Astrocyte (in vitro differentiated cells and primary cell): ENCODE measurements at regions not wholly inside any gene's neighbourhood (a gene's known extent, or its start where the extent isn't known, plus 50 kb on each side); places are given as distances from the start of the nearest gene placed in this dataset.

Source experiments
- DNase-seq: peaks from one replicate; pipeline ENCODE4 v3.0.0-alpha.2; 2010; ENCODE audit warnings: low read depth
- FAIRE-seq: peaks from 2 replicates; lab custom pipeline; 2011; peaks lifted over from hg19 to GRCh38; lab: Jason Lieb, UNC
- H2AFZ ChIP-seq: 2 replicates; pipeline ENCODE4 v1.6.0; 2012; ENCODE audit warnings: low read depth, low read length, inconsistent platforms
- H3K27ac ChIP-seq: 2 replicates; pipeline ENCODE4 v1.5.1; 2011; ENCODE audit warnings: low read depth, low read length, inconsistent platforms
- H3K27me3 ChIP-seq: 2 replicates; pipeline ENCODE4 v1.6.0; 2011; ENCODE audit warnings: low read length, inconsistent platforms; ENCODE audit not compliant: insufficient read depth
- H3K36me3 ChIP-seq: 2 replicates; pipeline ENCODE4 v1.5.1; 2011; ENCODE audit warnings: low read length, inconsistent platforms; ENCODE audit not compliant: insufficient read depth
- H3K4me1 ChIP-seq: 2 replicates; pipeline ENCODE4 v1.5.1; 2011; ENCODE audit warnings: low read length, inconsistent platforms; ENCODE audit not compliant: insufficient read depth
- H3K4me2 ChIP-seq: 2 replicates; pipeline ENCODE4 v1.6.0; 2012; ENCODE audit warnings: low read length, inconsistent platforms
- H3K4me3 ChIP-seq: 2 replicates; pipeline ENCODE4 v1.5.1; 2011; ENCODE audit warnings: low read depth, mild to moderate bottlenecking, low read length, inconsistent platforms; ENCODE audit not compliant: insufficient read depth
- H3K79me2 ChIP-seq: 2 replicates; pipeline ENCODE4 v1.6.0; 2012; ENCODE audit warnings: mild to moderate bottlenecking, low read length, inconsistent platforms; ENCODE audit not compliant: insufficient read depth
- H3K9ac ChIP-seq: 2 replicates; pipeline ENCODE4 v1.6.0; 2012; ENCODE audit warnings: mild to moderate bottlenecking, low read length, inconsistent platforms
- H3K9me3 ChIP-seq: 2 replicates; pipeline ENCODE4 v1.5.1; 2012; ENCODE audit warnings: low read depth, mild to moderate bottlenecking, low read length, inconsistent platforms; ENCODE audit not compliant: insufficient read depth
- H4K20me1 ChIP-seq: 2 replicates; pipeline ENCODE4 v1.6.0; 2012; ENCODE audit warnings: low read length, inconsistent platforms; ENCODE audit not compliant: insufficient read depth
- H3K27ac Mint-ChIP-seq: one replicate; pipeline ENCODE4 v1.8.0; 2021; ENCODE audit warnings: mild to moderate bottlenecking, mixed read lengths; ENCODE audit not compliant: unreplicated experiment
- H3K27me3 Mint-ChIP-seq: one replicate; pipeline ENCODE4 v1.8.0; 2021; ENCODE audit warnings: low read depth, mixed read lengths; ENCODE audit not compliant: unreplicated experiment
- H3K36me3 Mint-ChIP-seq: one replicate; pipeline ENCODE4 v1.8.0; 2021; ENCODE audit warnings: low read depth, mixed read lengths; ENCODE audit not compliant: unreplicated experiment
- H3K4me1 Mint-ChIP-seq: one replicate; pipeline ENCODE4 v1.8.0; 2021; ENCODE audit warnings: low read depth, mixed read lengths; ENCODE audit not compliant: unreplicated experiment
- H3K4me3 Mint-ChIP-seq: one replicate; pipeline ENCODE4 v1.8.0; 2021; ENCODE audit warnings: mild to moderate bottlenecking, moderate library complexity, mixed read lengths; ENCODE audit not compliant: unreplicated experiment
- H3K9me3 Mint-ChIP-seq: one replicate; pipeline ENCODE4 v1.8.0; 2021; ENCODE audit warnings: mild to moderate bottlenecking, mixed read lengths; ENCODE audit not compliant: unreplicated experiment
- EZH2 ChIP-seq: IDR thresholded peaks from 2 replicates; pipeline ENCODE4 v1.6.1; 2012; ENCODE audit warnings: mild to moderate bottlenecking, low read length, inconsistent platforms; ENCODE audit not compliant: insufficient read depth
- TF ChIP-seq, protein P1 (sequence below): IDR thresholded peaks from 2 replicates; pipeline ENCODE4 v1.5.1; 2011; ENCODE audit warnings: low read depth, mild to moderate bottlenecking, inconsistent platforms, low read length, moderate library complexity; ENCODE audit not compliant: insufficient read depth

DNA sequence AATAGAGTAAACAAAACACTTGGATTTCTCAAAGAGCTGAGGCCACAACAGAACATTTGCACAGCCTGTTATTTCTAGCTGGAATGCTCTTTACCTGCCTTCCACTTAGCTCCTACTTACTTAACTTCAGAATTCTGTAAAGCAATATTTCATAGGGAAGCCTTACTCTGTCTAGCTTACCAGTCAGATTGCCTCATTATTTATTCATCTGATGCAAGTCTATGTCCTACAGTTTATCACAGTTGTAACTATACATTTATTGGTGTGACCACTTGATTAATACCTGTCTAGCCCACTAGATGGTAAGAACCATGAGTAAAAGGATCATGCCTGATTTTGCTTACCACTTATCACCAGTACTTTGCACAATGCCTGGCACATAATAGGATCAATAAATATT, 56.1 kb upstream of the ME3 start:
- H3K4me1 ChIP-seq = peaks cover 5% of the 10 kb centered on the region

DNA sequence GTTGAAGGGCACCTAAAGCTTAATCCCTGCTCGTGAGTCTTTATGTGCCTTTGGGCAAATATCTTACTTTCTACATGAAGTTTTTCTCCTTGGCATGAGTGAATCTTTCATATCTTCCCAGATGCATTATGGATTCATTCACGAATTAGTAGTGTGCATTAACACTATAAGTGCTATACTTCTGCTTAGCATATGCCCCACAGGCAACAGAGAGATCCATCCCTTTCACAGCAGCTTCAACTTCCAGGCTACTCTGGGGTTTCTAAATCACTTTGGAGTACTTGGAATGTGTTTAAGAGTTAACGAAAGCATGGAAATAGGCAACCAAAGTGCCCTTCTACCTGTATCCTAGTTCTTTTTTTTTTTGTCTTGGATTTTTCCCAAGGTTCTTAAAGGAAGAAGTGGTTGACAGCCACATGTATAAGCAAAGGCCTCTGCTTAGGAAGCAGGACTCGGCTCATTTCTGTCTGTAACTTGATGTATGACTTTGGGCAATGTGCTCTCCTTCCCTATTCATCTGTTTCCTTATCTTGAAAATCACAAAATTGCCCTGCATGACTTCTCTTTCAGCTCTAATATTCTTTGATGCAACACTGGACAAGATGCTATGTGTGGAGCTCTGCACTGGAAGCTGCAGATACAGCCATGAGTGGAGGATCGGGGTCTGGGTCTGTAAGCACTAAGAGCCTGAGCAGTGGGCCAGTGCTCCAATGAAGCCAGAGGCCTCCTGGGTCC, 54.5 kb upstream of the ME3 start:
- no peaks in the 10 kb centered on the region for H3K36me3 Mint-ChIP-seq
- peak overlapping the region; percentile 22 for H3K27ac Mint-ChIP-seq

More for the DNA sequence above, 56.1 kb upstream of the ME3 start:
- H3K4me3 ChIP-seq = no peak overlapping the region
- H3K9me3 ChIP-seq = no peaks in the 10 kb centered on the region
- H3K4me2 ChIP-seq = no peak overlapping the region
- no peaks in the 10 kb centered on the region for H3K36me3 ChIP-seq
- H3K79me2 ChIP-seq = no peaks in the 10 kb centered on the region
- DNase-seq (no peak), FAIRE-seq (no peak)
- H3K36me3 Mint-ChIP-seq = no peaks in the 10 kb centered on the region
- no peak overlapping the region for H3K9ac ChIP-seq
- no peak overlapping the region for H3K27ac ChIP-seq
- H2AFZ ChIP-seq = no peak overlapping the region
- no peaks in the 10 kb centered on the region for H3K27me3 Mint-ChIP-seq
- H4K20me1 ChIP-seq = no peaks in the 10 kb centered on the region
- no peak for TF ChIP-seq EZH2
- TF ChIP-seq, protein P1, sequence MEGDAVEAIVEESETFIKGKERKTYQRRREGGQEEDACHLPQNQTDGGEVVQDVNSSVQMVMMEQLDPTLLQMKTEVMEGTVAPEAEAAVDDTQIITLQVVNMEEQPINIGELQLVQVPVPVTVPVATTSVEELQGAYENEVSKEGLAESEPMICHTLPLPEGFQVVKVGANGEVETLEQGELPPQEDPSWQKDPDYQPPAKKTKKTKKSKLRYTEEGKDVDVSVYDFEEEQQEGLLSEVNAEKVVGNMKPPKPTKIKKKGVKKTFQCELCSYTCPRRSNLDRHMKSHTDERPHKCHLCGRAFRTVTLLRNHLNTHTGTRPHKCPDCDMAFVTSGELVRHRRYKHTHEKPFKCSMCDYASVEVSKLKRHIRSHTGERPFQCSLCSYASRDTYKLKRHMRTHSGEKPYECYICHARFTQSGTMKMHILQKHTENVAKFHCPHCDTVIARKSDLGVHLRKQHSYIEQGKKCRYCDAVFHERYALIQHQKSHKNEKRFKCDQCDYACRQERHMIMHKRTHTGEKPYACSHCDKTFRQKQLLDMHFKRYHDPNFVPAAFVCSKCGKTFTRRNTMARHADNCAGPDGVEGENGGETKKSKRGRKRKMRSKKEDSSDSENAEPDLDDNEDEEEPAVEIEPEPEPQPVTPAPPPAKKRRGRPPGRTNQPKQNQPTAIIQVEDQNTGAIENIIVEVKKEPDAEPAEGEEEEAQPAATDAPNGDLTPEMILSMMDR = no peak
- H3K27ac Mint-ChIP-seq = no peak overlapping the region
- peaks cover 15% of the 10 kb centered on the region for H3K4me1 Mint-ChIP-seq
- peaks cover 8% of the 10 kb centered on the region for H3K9me3 Mint-ChIP-seq
- H3K4me3 Mint-ChIP-seq = no peak overlapping the region
- no peaks in the 10 kb centered on the region for H3K27me3 ChIP-seq

More for the DNA sequence above, 54.5 kb upstream of the ME3 start:
- Histone ChIP-seq H3K4me2 (no peak overlapping the region), H2AFZ (no peak overlapping the region), H3K4me1 (peaks cover 5% of the 10 kb centered on the region), H3K9ac (no peak overlapping the region), H3K27me3 (no peaks in the 10 kb centered on the region), H3K4me3 (no peak overlapping the region), H3K9me3 (no peaks in the 10 kb centered on the region), H3K36me3 (no peaks in the 10 kb centered on the region), H4K20me1 (no peaks in the 10 kb centered on the region), H3K79me2 (no peaks in the 10 kb centered on the region), H3K27ac (no peak overlapping the region)
- no peak overlapping the region for H3K4me3 Mint-ChIP-seq
- TF ChIP-seq, protein P1 = no peak
- TF ChIP-seq EZH2 = no peak
- peaks cover 11% of the 10 kb centered on the region for H3K9me3 Mint-ChIP-seq
- H3K27me3 Mint-ChIP-seq = no peaks in the 10 kb centered on the region
- no peak for DNase-seq
- peaks cover 21% of the 10 kb centered on the region for H3K4me1 Mint-ChIP-seq
- FAIRE-seq = no peak
